ENCODE measurements at regions not wholly inside any gene's neighbourhood (a gene's known extent, or its start where the extent isn't known, plus 50 kb on each side); places are given as distances from the start of the nearest gene placed in this dataset.

- no peak for TF ChIP-seq REST (IDR thresholded peaks at IDR 0.05; ENCODE audit: unreplicated experiment)
- no peak for TF ChIP-seq ZNF114 (CRISPR knock-in tag; IDR thresholded peaks at IDR 0.05)
These were observed 565.5 kb downstream of the EPM2A start (continued) for GRCh38 chr6:145169726-145170224.

GRCh38 chr6:145175470-145175869 is 559.9 kb downstream of the EPM2A start:
- H3K4me2 ChIP-seq: no peak overlapping the region
- no peaks in the 10 kb centered on the region for H3K27me3 Mint-ChIP-seq (ENCODE audit: insufficient read depth, low read depth, poor library complexity)
- DNase-seq (ENCODE audit: low spot score) (no peak), ATAC-seq (no peak)
- H2AFZ ChIP-seq: no peak overlapping the region
- no peaks in the 10 kb centered on the region for H3K79me2 ChIP-seq (replicated peaks; ENCODE audit: insufficient read depth)
- no peaks in the 10 kb centered on the region for H4K20me1 ChIP-seq (replicated peaks; ENCODE audit: insufficient read depth)
- peaks cover 1% of the 10 kb centered on the region; the same call in 2 of the 3 replicates for H3K4me1 Mint-ChIP-seq
- H3K4me1 ChIP-seq (ENCODE audit: insufficient read depth): no peaks in the 10 kb centered on the region
- H3K4me3 ChIP-seq: no peak overlapping the region
- no peak overlapping the region for H3K27ac Mint-ChIP-seq
- H3K27me3 ChIP-seq (ENCODE audit: insufficient read depth): no peaks in the 10 kb centered on the region
- H3K27ac ChIP-seq (ENCODE audit: low read depth): no peak overlapping the region
- H3K4me3 Mint-ChIP-seq: no peak overlapping the region
- TF ChIP-seq STAT1 (IDR thresholded peaks at IDR 0.05; ENCODE audit: unreplicated experiment) (no peak), REST (IDR thresholded peaks at IDR 0.05; ENCODE audit: unreplicated experiment) (no peak), CREB1 (CRISPR knock-in tag; IDR thresholded peaks at IDR 0.05; ENCODE audit: low read depth) (no peak)
- no peaks in the 10 kb centered on the region for H3F3A ChIP-seq (replicated peaks; ENCODE audit: low read depth)
- no peaks in the 10 kb centered on the region; the same call in 1 of the 2 replicates for H3K36me3 ChIP-seq (ENCODE audit: insufficient read depth)
- peaks cover 19% of the 10 kb centered on the region for H3K9me3 Mint-ChIP-seq
- H3K9me2 ChIP-seq (ENCODE audit: insufficient read depth): peaks cover 5% of the 10 kb centered on the region; the same call in 1 of the 2 replicates
- H3K36me3 Mint-ChIP-seq (ENCODE audit: low read depth): peaks cover 18% of the 10 kb centered on the region

GRCh38 chr6:145178391-145178790 is 556.9 kb downstream of the EPM2A start:
- no peak overlapping the region for H3K27ac Mint-ChIP-seq
- H3K4me1 Mint-ChIP-seq: no peaks in the 10 kb centered on the region
- no peak overlapping the region for H3K4me3 Mint-ChIP-seq
- no peaks in the 10 kb centered on the region for H3F3A ChIP-seq (replicated peaks; ENCODE audit: low read depth)
- no peaks in the 10 kb centered on the region; the same call in 1 of the 2 replicates for H3K36me3 ChIP-seq (ENCODE audit: insufficient read depth)
- ATAC-seq: no peak
- H3K27me3 Mint-ChIP-seq (ENCODE audit: insufficient read depth, low read depth, poor library complexity): no peaks in the 10 kb centered on the region
- H3K27me3 ChIP-seq (ENCODE audit: insufficient read depth): no peaks in the 10 kb centered on the region
- no peak overlapping the region for H3K27ac ChIP-seq (ENCODE audit: low read depth)
- no peaks in the 10 kb centered on the region for H3K4me1 ChIP-seq (ENCODE audit: insufficient read depth)
- H4K20me1 ChIP-seq (replicated peaks; ENCODE audit: insufficient read depth): no peaks in the 10 kb centered on the region
- 0 out of 2 replicates have a peak, but pooled peaks cover 2% of the 10 kb centered on the region for H3K9me2 ChIP-seq (ENCODE audit: insufficient read depth)
- no peak overlapping the region for H3K4me2 ChIP-seq
- no peak overlapping the region for H3K4me3 ChIP-seq
- H3K36me3 Mint-ChIP-seq (ENCODE audit: low read depth): peaks cover 18% of the 10 kb centered on the region
- DNase-seq (ENCODE audit: low spot score): no peak
- peaks cover 19% of the 10 kb centered on the region for H3K9me3 Mint-ChIP-seq
- no peaks in the 10 kb centered on the region for H3K79me2 ChIP-seq (replicated peaks; ENCODE audit: insufficient read depth)
- H2AFZ ChIP-seq: no peak overlapping the region
- no peak for TF ChIP-seq REST (IDR thresholded peaks at IDR 0.05; ENCODE audit: unreplicated experiment)
- no peak for TF ChIP-seq STAT1 (IDR thresholded peaks at IDR 0.05; ENCODE audit: unreplicated experiment)
- no peak for TF ChIP-seq CTCF (conservative IDR thresholded peaks at IDR 0.05; ENCODE audit: low read depth in 2 of 2)
- no peak for TF ChIP-seq ZNF114 (CRISPR knock-in tag; IDR thresholded peaks at IDR 0.05)
- TF ChIP-seq EZH2 (IDR thresholded peaks at IDR 0.05; ENCODE audit: low read depth, unreplicated experiment): no peak
- no peak for TF ChIP-seq JUNB (IDR thresholded peaks at IDR 0.05; ENCODE audit: unreplicated experiment)
- TF ChIP-seq NANOG (IDR thresholded peaks at IDR 0.05; ENCODE audit: borderline replicate concordance): no peak
- no peak for TF ChIP-seq ZNF331 (CRISPR knock-in tag; IDR thresholded peaks at IDR 0.05; ENCODE audit: low read depth)

All from GM23338 (cell line).